ENCODE measurements at regions not wholly inside any gene's neighbourhood (a gene's known extent, or its start where the extent isn't known, plus 50 kb on each side); places are given as distances from the start of the nearest gene placed in this dataset.

GRCh38 chr3:6622260-6622659 is 238.7 kb upstream of the GRM7 start:
- TF ChIP-seq RAD21 (conservative IDR thresholded peaks at IDR 0.05 in 1 of 2, IDR thresholded peaks at IDR 0.05 in 1 of 2) = no peak
- TF ChIP-seq HDAC2 (IDR thresholded peaks at IDR 0.05) = no peak
- no peak for TF ChIP-seq CTCF (IDR thresholded peaks at IDR 0.05)
- TF ChIP-seq MAX (IDR thresholded peaks at IDR 0.05) = no peak
- TF ChIP-seq BHLHE40 (IDR thresholded peaks at IDR 0.05; ENCODE audit: low read depth, low read length) = no peak

All from A549 (cell line).